ENCODE measurements at regions not wholly inside any gene's neighbourhood (a gene's known extent, or its start where the extent isn't known, plus 50 kb on each side); places are given as distances from the start of the nearest gene placed in this dataset.

DNA sequence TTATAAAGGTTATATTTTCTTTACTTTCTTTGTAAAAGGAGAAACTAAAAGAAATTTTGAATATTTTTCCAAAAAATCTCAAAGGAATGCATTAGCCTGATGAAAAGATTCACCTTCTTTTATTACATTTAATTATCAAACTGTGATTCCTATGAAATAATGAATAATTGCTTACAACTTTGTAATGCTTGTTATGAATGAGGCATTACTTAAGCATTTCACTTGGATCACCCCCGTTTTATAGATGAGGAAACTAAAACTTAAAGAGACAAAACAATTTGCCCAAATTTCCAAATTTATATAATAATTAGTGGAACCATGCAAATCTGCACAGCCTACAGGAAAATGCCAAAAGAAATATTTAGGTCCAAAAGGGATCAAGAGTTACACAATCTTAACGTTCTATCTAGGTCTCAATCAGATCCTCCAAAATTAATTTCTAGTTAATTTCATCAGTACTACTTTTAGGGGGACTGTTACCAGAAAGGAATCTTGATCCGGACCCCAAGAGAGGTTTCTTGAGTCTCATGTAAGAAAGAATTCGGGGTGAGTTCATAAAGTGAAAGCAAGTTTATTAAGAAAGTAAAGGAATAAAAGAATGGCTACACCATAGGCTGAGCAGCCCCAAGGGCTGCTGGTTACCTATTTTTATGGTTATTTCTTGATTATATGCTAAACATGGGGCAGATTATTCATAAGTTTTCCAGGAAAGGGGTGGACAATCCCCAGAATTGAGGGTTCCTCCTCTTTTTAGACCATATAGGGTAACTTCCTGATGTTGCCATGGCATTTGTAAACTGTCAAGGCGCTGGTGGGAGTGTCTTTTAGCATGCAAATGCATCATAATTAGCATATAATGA is 288.0 kb downstream of the ADGB start:
- CTCF ChIA-PET: interaction anchor here (1.0 to 1.3 kb wide), 2 partner anchors 25 to 398 kb away, joined by 3 read pairs; no protein-coding TSS in a partner anchor

GRCh38 chr6:146887447-146888077 is 288.8 kb downstream of the ADGB start:
- TF ChIP-seq, protein P1, sequence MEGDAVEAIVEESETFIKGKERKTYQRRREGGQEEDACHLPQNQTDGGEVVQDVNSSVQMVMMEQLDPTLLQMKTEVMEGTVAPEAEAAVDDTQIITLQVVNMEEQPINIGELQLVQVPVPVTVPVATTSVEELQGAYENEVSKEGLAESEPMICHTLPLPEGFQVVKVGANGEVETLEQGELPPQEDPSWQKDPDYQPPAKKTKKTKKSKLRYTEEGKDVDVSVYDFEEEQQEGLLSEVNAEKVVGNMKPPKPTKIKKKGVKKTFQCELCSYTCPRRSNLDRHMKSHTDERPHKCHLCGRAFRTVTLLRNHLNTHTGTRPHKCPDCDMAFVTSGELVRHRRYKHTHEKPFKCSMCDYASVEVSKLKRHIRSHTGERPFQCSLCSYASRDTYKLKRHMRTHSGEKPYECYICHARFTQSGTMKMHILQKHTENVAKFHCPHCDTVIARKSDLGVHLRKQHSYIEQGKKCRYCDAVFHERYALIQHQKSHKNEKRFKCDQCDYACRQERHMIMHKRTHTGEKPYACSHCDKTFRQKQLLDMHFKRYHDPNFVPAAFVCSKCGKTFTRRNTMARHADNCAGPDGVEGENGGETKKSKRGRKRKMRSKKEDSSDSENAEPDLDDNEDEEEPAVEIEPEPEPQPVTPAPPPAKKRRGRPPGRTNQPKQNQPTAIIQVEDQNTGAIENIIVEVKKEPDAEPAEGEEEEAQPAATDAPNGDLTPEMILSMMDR (IDR thresholded peaks at IDR 0.05; ENCODE audit: insufficient read depth, low read length, missing control alignments): no peak
- no peak overlapping the region for H3K4me3 ChIP-seq (ENCODE audit: low read depth, low read length)
- ChIA-PET POLR2A (no interaction called here), CTCF (interaction anchor here (0.9 to 1.0 kb wide), 2 partner anchors 9 to 31 kb away, joined by 3 read pairs; no protein-coding TSS in a partner anchor)
- DNase-seq (ENCODE audit: low read depth, low spot score): no peak

More for the DNA sequence above, 288.0 kb downstream of the ADGB start:
- DNase-seq (ENCODE audit: low read depth, low spot score): no peak
- TF ChIP-seq, protein P1 (IDR thresholded peaks at IDR 0.05; ENCODE audit: insufficient read depth, low read length, missing control alignments): no peak
- H3K4me3 ChIP-seq (ENCODE audit: low read depth, low read length): no peak overlapping the region
- POLR2A ChIA-PET: no interaction called here

GRCh38 chr6:146889303-146889702 is 290.5 kb downstream of the ADGB start:
- H3K4me3 ChIP-seq (ENCODE audit: low read depth, low read length): no peak overlapping the region
- DNase-seq (ENCODE audit: low read depth, low spot score): no peak
- POLR2A ChIA-PET: no interaction called here
- CTCF ChIA-PET: interaction anchor here (1.1 to 1.3 kb wide), 2 partner anchors 16 to 494 kb away, joined by 3 to 4 read pairs; no protein-coding TSS in a partner anchor
- TF ChIP-seq, protein P1 (IDR thresholded peaks at IDR 0.05; ENCODE audit: insufficient read depth, low read length, missing control alignments): no peak

GRCh38 chr6:146890172-146890571 is 291.4 kb downstream of the ADGB start:
- ChIA-PET POLR2A (no interaction called here), CTCF (interaction anchor here (1.1 to 1.5 kb wide), 3 partner anchors 12 to 493 kb away, joined by 3 to 4 read pairs (median 4); no protein-coding TSS in a partner anchor)
- no peak overlapping the region for H3K4me3 ChIP-seq (ENCODE audit: low read depth, low read length)
- TF ChIP-seq, protein P1 (IDR thresholded peaks at IDR 0.05; ENCODE audit: insufficient read depth, low read length, missing control alignments): no peak
- no peak for DNase-seq (ENCODE audit: low read depth, low spot score)

GRCh38 chr6:146890644-146891434 is 292.1 kb downstream of the ADGB start:
- POLR2A ChIA-PET: no interaction called here
- DNase-seq (ENCODE audit: low read depth, low spot score): no peak
- H3K4me3 ChIP-seq (ENCODE audit: low read depth, low read length): no peak overlapping the region
- CTCF ChIA-PET: interaction anchor here (1.0 to 1.9 kb wide), 4 partner anchors 10 to 314 kb away, joined by 3 to 5 read pairs (median 4); partner anchors contain the start of gene STXBP5
- TF ChIP-seq, protein P1 (IDR thresholded peaks at IDR 0.05; ENCODE audit: insufficient read depth, low read length, missing control alignments): no peak

Data from AG04449 (cell line).